Right forelimb (tissue), 1 donor: ENCODE measurements at regions not wholly inside any gene's neighbourhood (a gene's known extent, or its start where the extent isn't known, plus 50 kb on each side); places are given as distances from the start of the nearest gene placed in this dataset.

Source experiments
- DNase-seq: peaks from one replicate; pipeline ENCODE4 v3.0.0-alpha.2; 2018

DNA sequence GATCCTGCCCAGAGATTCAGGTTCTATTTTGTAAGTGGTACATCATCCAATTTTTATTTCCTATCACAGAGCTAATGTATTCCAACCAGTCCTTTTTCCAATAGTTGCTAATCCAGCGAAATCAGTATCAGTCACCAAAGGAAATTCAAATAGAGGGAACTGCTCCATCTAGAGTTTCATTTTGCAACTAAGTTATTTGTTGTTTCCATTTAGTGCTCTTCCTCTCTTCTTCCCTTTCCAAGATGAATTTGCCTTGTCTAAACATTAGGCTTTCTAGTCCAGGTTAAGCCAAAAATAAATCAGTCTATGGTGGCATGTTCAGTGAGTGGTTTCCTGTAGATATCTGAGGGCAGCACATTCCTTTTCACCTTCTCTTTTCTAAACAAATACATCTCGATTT, 79.8 kb upstream of the SPATA31D4 start:
- DNase-seq: no peak

DNA sequence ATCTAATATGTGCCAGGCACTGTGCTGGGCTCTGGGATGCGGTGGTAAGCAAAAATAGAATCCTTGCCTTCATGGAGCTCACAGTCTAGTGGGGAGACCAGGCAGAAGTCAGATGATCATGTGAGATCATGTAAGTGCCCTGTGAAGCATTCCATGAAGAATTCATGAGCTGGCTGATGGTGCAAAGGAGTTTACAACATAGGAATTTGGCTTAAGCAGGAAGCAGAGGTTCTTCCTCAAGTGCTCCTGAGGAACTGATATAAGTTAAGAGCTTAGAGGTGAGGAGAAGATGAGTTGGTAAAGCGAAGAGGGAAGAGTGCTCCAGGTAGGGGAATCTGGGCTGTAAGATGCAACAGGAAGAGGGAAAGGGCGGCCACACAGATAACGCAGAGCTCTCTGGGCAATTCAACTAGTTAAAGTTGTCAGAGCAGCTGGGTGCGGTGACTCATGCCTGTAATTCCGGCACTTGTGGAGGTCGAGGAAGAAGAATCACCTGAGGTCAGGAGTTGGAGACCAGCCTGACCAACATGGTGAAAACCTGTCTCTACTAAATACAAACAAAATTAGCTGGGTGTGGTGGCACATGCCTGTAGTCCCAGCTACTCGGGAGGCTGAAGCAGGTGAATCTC, 78.5 kb upstream of the SPATA31D4 start:
- no peak for DNase-seq

DNA sequence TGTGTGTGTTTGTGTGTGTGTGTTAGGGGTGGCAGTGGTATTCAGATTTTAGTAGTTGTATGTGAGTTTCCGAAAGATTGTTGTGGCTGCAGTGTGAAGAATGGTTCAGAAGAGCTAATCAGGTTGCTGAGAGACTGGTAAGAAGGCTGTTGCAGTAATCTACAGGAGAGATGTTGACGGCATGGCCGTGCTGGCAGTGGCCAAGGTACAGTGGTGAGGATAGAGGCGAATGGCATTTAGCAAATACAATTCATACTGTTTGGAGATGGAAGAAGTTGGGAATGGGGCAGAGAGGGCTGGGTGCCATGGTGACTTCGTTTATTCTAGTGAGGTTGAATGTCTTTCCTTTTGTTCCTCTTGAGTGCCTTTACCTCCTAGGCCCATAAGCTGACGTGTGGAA, 77.5 kb upstream of the SPATA31D4 start:
- DNase-seq: no peak

DNA sequence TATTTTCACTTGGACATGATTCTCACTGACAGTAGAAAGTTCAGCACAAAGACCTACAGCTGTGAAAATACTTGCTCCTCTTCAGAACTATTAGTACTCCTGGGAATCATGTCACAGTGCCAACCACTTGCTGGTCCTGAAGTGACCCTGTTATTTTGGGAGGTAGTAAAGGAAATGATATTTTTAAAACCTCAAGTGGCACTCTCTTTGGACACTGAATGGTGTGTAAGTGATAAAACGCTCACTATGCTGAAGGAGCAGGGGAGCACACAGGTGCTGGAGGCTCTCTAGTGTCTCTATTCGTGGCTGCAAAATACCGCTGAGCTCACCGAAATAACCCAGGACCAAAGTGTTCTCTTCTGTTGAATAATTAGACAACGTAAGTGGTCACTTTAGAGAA, 76.9 kb upstream of the SPATA31D4 start:
- DNase-seq: no peak

DNA sequence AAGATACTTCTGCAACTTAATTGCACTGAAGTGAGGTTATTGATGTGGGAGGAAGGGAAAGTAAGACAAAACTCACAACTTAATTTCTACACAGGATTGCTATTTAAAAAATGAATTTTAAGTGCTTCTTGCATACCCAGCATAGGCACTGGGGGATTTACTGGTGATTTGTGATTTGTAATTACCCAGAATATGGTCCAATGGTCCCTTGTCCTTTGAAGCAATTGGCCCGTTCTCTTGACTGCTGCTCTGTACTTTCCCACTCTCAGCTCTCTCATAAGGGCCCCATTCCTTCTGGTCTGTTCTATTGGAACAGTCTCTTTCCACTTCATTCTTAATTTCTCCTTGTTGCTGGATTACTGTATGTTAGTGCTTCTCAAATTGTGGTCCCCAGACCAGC, 75.4 kb upstream of the SPATA31D4 start:
- no peak for DNase-seq

DNA sequence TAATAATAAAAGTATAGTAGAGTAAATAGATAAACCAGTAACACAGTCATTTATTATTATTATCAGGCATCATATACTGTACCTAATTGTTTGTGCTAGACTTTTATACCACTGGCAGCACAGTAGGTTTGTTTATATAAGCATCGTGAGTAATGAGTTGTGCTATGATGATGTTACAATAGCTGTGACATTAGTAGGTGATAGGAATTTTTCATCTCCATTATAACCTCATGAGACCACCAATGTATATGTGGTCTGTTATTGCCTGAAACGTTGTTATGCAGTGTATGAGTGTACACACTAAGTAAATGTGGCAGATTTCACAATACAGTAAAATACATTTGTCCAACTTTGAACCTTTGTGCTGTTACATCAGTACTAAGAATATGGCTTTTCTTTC, 72.7 kb upstream of the SPATA31D4 start:
- no peak for DNase-seq

DNA sequence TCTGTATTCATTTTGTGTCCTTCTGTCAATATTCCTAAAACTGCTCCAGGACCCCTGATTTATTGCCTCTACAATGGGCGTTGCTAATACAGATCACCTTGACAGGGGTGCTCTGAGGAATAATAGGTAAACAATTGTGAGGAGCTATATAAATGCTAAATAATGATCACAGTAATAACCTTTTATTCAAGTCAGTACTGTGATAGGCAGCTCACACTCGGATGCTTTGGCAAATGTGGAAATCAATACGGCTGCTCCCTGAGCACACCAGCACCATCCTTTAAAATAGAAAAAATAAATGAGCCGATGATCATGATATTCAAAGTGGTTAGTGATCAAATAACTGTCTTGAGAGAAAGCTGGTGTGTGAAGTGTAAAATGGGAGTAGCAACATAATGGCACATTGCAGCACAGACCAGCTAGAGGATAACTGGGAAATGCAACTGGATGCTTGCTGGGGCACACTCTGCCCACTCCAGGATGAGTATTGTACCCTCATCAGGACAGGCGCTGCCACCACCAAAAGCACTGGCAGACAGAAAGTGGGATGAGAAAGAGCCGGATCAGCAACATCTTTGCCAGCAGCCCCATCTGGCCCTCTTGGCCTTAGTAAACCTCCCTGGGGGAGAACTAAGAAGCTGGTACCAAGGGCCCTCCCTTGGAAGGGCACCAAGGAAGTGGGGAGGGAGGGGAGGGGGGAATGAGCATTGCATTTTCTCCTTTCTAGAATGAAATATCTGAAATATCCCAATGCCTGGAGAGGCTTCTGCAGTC, 69.4 kb upstream of the SPATA31D4 start:
- DNase-seq: no peak

DNA sequence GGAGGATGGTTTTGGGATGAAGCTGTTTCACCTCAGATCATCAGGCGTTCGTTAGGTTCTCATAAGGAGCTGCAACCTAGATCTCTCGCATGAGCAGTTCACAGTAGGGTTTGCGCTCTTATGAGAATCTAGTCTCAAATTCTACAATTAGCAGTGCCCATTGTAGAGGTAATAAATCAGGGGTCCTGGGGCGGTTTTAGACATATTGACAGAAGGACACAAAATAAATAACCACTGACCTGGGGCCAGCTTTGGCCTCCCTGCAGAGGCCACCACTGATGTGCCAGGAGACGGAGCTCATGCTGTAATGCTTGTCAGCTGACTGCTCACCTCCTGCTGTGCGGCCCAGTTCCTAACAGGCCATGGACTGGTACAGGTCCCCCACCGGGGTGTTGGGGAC, 67.6 kb upstream of the SPATA31D4 start:
- DNase-seq: no peak

DNA sequence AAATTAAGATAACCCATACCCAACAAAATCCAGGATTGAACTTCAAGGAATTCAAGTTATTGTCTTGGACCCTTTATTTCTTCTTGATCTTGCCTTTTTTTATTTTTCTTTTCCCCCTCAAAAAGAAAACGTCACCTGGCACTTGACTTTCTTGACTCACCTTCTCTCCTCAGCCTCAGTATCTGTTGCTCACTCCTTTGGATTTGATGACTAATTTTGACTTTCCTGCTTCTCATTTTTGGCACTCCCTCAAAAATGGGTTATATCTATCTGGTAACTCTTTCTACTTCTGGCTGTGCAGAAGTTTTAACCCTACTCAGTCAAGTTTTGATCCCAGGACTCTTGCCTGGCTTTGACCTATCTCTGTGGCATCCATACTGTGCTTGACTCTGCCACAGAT, 66.6 kb upstream of the SPATA31D4 start:
- DNase-seq: no peak

DNA sequence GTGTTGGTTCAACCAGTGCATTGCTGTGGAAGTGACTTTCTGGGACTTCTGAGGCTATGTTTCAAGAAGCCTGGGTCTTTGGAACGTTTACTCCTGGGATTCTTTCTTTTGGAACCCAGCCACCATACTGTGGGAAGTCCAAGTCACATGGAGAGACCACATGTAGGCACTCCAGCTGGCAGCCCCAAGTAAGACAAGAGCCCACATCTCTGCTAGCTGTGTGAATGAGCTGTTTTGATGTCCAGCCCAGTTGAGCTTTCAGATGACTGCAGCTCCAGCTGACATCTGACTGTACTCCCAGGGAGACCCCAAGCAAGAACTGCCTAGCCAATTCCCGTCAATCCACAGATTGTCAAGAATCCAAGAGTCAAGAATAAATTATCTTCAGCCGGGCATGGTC, 60.1 kb upstream of the SPATA31D4 start:
- no peak for DNase-seq

DNA sequence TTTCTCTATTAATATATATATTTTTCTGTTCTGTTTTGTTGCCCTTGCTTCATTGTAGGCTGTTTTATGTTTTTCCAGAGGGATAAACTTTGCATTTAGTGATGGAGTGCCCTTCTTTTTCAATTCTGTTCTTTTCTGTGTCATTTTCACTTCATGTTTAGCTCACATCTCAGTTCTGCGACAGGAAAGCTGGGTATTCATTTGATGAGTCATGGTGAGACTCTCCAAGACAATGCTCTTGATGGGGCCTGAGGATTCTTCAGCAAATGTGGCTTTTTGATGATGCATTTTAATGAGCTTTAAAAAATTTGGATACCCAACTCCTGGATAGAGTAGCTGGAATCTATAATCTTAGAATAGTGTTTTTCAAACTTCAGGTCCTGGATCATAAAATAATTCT, 56.5 kb upstream of the SPATA31D4 start:
- DNase-seq: no peak

DNA sequence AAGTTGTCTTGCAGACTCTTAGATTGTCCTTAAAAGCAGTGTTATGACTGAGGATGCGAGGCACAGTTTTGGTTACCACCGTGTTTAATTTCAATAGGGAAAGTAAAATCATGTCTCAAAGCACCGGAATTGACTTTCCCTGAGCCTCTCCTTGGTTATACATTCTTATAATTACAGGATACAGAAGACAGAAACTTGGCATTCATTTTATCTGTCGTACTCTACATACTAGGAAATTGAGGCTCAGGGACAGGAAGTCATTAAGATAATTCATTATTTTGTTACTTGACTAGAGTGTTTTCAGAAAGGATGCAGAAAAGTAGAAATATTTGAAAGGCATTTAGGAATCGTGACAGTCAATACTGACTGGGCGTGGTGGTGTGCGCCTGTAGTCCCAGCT, 54.0 kb upstream of the SPATA31D4 start:
- no peak for DNase-seq

DNA sequence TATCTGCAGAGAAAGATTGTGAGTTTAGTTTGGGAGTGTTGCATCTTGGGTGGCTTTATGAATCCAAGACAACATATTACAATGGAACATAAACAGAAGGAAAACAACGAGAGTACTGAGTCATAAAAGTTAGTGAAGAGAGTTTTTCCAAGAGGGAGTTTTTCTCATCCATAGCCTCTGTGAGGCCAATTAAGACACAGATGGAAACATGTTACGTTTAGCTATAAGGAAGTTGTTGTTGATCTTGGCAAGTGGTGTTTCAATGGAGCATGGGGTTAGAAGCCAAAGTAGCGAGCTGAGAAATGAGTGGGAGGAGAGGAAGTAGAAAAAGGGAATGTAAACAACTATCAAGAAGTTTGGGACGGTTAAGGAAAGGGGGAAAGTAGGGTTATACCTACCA, 53.3 kb upstream of the SPATA31D4 start:
- DNase-seq: no peak

DNA sequence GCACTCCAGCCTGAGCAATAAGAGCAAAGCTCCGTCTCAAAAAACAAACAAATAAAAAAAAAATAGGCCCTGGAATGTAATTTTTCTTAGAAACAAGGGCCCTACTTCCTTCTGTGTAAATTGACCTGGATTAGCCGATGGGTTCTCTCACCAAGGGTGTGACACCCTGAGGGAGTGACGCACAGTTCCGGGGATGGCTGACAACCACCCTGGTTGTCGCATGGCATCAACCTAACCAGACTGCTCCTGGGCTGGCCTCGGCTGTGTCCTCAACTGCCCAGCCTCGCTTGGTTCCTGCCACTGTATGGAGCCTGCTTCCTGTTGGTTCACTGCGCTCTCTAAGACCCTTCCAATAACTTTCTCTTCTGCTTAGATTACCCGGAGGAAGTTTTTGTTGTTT, 51.2 kb upstream of the SPATA31D4 start:
- DNase-seq: no peak
